GM19452 (cell line): ENCODE measurements at regions not wholly inside any gene's neighbourhood (a gene's known extent, or its start where the extent isn't known, plus 50 kb on each side); places are given as distances from the start of the nearest gene placed in this dataset.
"Not testable (repeated sequence)": the region's sequence is repeated elsewhere in the genome, so short reads cannot be mapped to it uniquely, and the experiment has no call there.

Experiments used
- ATAC-seq: cut with Tn5 transposase; IDR thresholded peaks from one replicate; pipeline ENCODE4 v1.9.1; 2021; ENCODE audit not compliant: unreplicated experiment

DNA sequence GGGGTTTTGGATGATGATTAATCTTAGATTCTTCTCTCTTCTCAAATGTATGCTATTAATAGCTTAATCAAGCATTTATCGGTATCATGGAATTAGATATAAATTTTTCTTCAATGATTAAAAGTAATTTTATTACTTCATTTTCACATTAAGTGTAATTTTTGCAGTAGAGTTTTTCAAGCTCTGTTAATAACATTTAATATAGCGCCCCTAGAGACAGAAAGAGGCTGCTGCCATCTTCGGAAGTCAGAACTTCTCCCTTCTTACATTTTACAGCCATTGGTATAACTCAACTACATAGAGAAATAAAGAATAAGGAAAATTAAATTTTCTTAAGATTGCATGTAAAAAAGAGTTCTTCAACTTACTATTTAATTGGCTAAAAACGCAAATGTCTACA lies 540.3 kb downstream of the GABRG2 start:
- ATAC-seq = no peak

- not testable (repeated sequence) for ATAC-seq
Observed at GRCh38 chr5:162621726-162622263, 554.2 kb downstream of the GABRG2 start.

GRCh38 chr5:162624110-162624509 lies 556.5 kb downstream of the GABRG2 start:
- no peak for ATAC-seq

GRCh38 chr5:162637481-162637880 lies 569.9 kb downstream of the GABRG2 start:
- ATAC-seq = no peak

DNA sequence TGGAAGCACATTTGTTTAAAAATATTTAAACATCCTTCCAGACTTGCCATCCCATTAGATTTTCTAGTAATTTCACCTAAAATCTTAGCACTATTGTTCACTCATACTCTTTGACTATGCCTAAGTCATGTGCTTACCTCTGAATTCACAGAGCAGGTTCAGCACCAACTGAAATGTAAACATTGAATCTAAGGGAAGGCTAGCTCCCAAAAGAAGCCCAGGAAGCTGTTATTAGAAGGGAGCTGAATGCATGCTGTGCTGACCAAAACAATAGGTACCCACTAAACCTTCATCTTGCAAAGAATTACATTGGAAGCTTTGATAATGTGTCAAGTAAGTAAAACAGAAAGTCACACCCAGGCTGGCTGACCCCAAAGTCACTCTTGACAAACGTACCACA lies 571.3 kb downstream of the GABRG2 start:
- no peak for ATAC-seq

- ATAC-seq = no peak
Observed at GRCh38 chr5:162641142-162641813, 573.7 kb downstream of the GABRG2 start.

GRCh38 chr5:162654661-162655405 lies 587.3 kb downstream of the GABRG2 start:
- ATAC-seq = no peak

GRCh38 chr5:162657076-162657475 lies 589.5 kb downstream of the GABRG2 start:
- ATAC-seq = no peak

DNA sequence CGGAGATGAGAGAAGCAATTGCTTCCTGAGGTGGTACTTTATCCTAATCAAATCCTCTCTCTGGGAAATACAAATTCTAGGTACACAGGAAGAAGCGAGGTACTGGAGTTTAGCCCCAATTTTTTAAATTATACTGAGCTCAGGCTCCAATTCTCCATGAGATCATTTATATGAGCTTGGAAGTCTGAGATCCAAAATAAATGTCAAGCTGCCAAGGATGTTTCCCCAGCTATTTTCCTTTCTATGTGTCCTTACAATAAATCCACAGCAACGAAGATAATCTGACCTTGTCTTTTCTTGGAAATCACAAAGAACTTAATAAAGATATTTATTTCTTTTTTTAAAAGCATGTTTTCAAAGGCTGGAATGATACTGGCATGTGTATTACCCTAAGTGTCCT lies 597.3 kb downstream of the GABRG2 start:
- no peak for ATAC-seq

- ATAC-seq = no peak
Observed at GRCh38 chr5:162668926-162669325, 601.4 kb downstream of the GABRG2 start.

DNA sequence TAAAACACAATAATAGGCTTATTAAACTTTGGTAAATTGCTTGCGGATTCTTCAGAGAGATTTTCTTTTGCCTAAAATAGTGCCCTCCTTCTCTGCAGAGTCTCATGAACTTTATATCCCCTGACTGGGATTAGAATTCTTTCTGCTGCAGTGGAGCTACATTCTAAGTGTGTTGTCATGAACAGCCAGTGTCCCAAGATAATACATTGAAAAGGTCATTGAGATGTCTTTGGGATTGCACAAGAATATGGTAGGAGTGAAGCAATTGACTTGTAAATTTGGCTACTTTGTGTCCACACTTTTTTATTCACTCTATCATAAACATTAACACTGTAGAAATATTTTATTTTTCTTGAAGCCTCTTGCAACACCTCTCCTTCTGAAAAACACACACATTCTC lies 604.5 kb downstream of the GABRG2 start:
- ATAC-seq = no peak

- ATAC-seq = no peak
Observed at GRCh38 chr5:162683284-162683683, 615.7 kb downstream of the GABRG2 start.

GRCh38 chr5:162684145-162684544 lies 616.6 kb downstream of the GABRG2 start:
- ATAC-seq = no peak

DNA sequence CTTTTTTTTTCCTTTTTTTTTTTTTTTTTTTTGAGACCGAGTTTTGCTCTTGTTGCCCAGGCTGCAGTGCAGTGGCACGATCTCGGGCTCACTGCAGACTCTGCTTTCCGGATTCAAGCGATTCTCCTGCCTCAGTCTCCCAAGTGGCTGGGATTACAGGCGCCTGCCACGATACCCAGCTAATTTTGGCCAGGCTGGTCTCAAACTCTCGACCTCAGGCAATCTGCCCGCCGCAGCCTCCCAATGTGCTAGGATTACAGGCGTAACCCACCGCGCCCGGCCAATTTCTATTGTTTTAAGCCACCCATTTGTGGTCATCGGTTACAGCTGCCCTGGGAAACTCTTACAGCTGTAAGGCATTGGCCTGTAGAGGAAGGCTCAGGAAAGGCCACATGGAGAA lies 617.7 kb downstream of the GABRG2 start:
- no peak for ATAC-seq

DNA sequence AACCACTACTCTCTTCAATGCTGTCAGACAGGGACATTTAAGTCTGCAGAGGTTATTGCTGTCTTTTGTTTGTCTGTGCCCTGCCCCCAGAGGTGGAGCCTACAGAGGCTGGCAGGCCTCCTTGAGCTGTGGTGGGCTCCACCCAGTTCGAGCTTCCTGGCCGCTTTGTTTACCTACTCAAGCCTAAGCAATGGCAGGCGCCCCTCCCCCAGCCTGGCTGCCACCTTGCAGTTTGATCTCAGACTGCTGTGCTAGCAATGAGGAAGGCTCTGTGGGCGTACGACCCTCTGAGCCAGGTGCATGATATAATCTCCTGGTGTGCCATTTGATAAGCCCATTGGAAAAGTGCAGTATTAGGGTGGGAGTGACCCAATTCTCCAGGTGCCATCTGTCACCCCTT lies 628.7 kb downstream of the GABRG2 start:
- not testable (repeated sequence) for ATAC-seq

DNA sequence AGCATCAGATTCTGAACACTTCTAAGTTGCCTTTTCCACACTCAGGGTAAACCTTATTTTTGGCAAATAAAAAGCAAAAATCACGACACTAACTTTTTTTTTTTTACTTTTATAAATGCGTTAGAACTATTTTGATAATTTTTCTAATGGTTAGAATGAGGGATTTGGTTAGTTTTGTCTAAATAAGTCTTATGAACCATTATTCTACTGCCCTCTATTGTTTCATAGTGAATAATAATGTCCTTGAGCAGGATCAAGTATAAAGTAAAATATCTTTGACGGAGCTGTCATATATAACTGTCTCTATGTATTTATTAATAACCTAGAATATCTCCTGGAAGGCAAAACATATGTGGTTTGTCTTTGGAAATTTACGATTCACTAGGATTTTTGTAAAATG lies 631.8 kb downstream of the GABRG2 start:
- no peak for ATAC-seq

- ATAC-seq = no peak
Observed at GRCh38 chr5:162703914-162704313, 636.3 kb downstream of the GABRG2 start.

- no peak for ATAC-seq
Observed at GRCh38 chr5:162711244-162711643, 643.7 kb downstream of the GABRG2 start.

DNA sequence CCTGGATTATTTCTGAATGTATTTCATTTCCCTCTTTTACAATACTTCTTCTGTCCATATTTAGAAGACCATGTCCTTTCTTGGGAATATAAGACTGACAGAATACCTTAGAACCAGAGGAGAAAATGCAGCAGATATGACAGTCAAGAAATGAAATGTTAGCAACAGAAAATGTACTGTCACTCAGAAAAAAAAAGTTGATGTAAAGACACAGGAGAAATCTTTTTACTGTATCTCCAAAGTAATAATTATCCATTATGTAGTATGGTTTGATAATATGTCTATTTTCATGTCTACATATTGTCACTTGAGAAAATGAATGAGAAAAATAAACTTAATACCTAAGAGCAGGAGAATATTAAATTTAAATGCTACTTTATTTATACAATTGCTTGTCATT lies 652.1 kb downstream of the GABRG2 start:
- no peak for ATAC-seq

GRCh38 chr5:162721125-162721524 lies 653.6 kb downstream of the GABRG2 start:
- ATAC-seq = no peak

GRCh38 chr5:162752612-162753011 lies 684.8 kb upstream of the CCNG1 start:
- no peak for ATAC-seq

DNA sequence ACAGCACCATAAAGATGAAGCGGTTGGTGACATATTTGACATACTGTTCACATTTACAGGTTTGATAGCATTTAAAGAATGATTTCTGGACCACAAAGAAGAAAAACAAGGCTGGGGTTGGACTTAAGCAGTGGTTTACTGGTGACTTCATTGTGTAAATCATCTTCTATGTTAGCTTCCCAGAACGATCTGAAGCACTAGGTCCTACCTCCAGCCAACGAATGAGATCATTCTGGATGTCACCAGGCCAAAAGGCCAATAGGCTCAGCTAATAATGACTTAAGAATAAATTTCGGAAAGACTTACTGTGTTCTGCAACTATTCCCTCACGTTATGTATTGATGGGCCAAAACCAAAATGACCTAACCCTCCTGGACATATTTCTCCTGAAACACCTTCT lies 675.3 kb upstream of the CCNG1 start:
- ATAC-seq = no peak
